GM12878 (cell line): ENCODE measurements at regions not wholly inside any gene's neighbourhood (a gene's known extent, or its start where the extent isn't known, plus 50 kb on each side); places are given as distances from the start of the nearest gene placed in this dataset.

Experiments
- POLR2A ChIP-seq: IDR thresholded peaks from 2 replicates; pipeline ENCODE4 v1.6.1; 2011; ENCODE audit warnings: low read depth, mild to moderate bottlenecking, low read length
- ZNF24 ChIP-seq: fragments of 450-650 bp; IDR thresholded peaks from 2 replicates; pipeline ENCODE4 v1.6.1; 2017; ENCODE audit warnings: antibody characterized with exemption, mild to moderate bottlenecking
- TF ChIP-seq, protein P1 (sequence below), 3 experiments: IDR thresholded peaks in 2 of 3; conservative IDR thresholded peaks in 1 of 3; 2 replicates each; pipeline ENCODE4 v1.5.1; 2011; ENCODE audit warnings: low read depth in 3 of 3, low read length in 3 of 3, mild to moderate bottlenecking in 3 of 3, control low read depth in 2 of 3, moderate library complexity in 2 of 3, inconsistent platforms in 1 of 3, mixed read lengths in 1 of 3; ENCODE audit not compliant: control insufficient read depth in 2 of 3, insufficient read depth in 1 of 3; ENCODE audit errors: extremely low read depth in 1 of 3

DNA sequence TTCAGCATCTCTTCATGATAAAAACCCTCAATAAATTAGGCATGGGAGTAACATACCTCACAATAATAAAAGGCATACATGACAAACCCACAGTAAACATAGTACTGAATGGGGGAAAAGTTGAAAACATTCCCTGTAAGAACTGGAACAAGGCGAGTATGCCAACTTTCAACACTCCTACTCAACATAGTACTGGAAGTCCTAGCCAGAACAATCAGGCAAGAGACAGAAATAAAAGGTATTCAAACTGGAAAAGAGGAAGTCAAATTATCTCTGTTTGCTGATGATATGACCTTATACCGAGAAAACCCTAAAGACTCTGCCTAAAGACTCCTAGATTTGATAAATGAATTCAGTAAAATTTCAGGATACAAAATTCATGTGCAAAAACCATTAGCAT is 167.6 kb downstream of the TMEM38B start:
- TF ChIP-seq, protein P1, sequence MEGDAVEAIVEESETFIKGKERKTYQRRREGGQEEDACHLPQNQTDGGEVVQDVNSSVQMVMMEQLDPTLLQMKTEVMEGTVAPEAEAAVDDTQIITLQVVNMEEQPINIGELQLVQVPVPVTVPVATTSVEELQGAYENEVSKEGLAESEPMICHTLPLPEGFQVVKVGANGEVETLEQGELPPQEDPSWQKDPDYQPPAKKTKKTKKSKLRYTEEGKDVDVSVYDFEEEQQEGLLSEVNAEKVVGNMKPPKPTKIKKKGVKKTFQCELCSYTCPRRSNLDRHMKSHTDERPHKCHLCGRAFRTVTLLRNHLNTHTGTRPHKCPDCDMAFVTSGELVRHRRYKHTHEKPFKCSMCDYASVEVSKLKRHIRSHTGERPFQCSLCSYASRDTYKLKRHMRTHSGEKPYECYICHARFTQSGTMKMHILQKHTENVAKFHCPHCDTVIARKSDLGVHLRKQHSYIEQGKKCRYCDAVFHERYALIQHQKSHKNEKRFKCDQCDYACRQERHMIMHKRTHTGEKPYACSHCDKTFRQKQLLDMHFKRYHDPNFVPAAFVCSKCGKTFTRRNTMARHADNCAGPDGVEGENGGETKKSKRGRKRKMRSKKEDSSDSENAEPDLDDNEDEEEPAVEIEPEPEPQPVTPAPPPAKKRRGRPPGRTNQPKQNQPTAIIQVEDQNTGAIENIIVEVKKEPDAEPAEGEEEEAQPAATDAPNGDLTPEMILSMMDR (IDR thresholded peaks at IDR 0.05 in 2 of 3, conservative IDR thresholded peaks at IDR 0.05 in 1 of 3; ENCODE audit: control insufficient read depth in 2 of 3, extremely low read depth in 1 of 3, insufficient read depth in 1 of 3, low read depth in 3 of 3, low read length in 3 of 3): no peak
- no peak for TF ChIP-seq POLR2A
- TF ChIP-seq ZNF24: no peak
